CD4-positive, alpha-beta T cell treated with Interleukin-6 for 4 hours (primary cell): ENCODE measurements at regions not wholly inside any gene's neighbourhood (a gene's known extent, or its start where the extent isn't known, plus 50 kb on each side); places are given as distances from the start of the nearest gene placed in this dataset.

Experiments used
- DNase-seq: peaks from one replicate; pipeline ENCODE4 v3.0.0-alpha.2; 2020; ENCODE audit warnings: mixed read lengths

DNA sequence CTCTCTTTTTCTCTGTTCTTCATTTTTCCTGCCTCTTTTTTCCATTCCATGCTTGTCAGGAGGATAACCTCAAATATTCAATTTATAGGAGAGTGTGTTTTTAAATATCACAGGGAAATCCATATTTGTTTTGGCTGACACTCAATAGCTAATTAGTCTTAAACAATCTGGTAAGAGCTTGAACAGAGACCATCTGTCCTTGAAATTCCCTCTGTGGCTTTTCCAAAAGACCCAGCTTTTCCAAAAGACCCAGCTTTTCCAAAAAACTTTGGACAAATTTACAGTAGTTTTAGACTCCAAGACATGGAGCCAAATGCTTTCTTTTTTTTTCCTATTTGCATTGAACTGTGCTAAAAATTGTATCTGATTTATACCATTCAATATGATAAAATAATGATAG, 127.4 kb upstream of the FAM83B start:
- no peak for DNase-seq

- no peak for DNase-seq
These were observed 126.9 kb upstream of the FAM83B start for GRCh38 chr6:54719633-54720032.

DNA sequence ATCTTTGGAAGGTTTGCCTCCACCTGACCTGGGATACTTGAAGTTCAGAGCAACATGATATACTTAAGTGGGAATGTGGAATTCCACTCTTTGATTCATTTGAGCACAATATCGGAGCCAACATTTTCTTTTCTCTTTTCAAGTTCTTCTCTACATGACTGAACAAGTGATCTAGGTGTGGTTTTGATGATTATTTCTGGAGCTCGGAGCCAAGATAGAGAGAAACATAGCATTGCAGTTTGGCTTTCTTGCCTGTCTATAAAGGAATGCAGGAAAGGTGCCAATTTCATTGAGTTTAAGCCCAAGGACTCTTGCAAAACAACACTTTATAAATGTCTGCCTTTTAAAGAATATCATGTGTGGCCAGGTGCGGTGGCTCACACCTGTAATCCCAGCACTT, 124.2 kb upstream of the FAM83B start:
- DNase-seq, result no peak

DNA sequence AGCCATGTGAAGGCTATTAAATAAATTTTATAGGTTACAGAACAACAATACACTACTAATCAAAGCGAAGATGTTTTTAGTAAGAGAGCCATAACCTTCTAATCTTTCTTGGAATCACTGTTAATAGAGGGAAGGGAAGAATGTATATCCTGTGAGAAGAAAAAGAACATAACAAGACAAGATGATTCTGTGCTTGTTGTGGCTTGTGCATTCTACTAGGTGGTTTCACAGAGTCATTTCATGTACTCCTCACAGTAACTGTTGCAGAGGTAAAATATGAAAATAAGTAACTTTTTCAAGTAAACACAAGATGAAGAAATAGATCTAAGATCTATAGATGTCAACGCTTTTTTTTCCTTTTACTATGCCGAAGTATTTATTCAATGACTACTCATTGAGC, 116.9 kb upstream of the FAM83B start:
- no peak for DNase-seq

- no peak for DNase-seq
These were observed 115.6 kb upstream of the FAM83B start for GRCh38 chr6:54730767-54731630.

DNA sequence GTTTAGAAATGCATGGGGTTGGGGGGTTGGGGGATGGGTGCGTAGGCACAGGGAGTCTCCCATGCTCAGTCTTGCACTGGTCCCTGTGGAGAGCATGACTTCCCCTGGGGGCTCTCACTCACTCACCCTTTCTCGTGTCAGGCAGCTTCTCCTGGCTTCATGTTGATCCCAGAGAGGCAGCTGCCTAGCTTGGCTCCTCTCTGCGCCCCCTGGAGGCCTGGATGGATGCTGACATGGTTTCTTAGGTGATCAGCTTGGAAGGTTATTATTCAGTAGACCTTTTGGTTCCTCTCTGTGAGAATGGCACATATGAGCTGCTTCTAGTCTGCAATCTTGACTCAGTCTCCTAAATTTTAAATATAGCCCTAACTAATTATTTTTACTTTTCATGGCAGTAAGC, 109.3 kb upstream of the FAM83B start:
- no peak for DNase-seq

DNA sequence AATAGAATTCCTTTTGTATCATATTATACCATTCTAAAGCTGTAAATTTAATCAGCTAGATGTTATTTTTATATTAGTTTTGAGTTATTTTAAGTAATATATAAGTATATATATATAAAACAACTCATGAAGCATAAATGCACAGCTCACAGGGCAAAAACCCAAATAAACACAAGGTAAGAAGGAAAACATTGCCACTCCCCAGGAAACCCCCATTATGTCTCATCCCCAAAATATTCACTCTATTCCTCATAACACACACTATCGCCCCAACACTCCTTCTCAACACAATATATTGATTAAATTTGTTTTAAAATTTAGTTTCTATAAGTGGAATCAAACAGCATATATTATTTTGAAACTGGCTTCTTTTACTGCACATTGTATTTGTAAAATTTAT, 98.6 kb upstream of the FAM83B start:
- no peak for DNase-seq

- no peak for DNase-seq
These were observed 92.2 kb upstream of the FAM83B start for GRCh38 chr6:54754406-54754805.

DNA sequence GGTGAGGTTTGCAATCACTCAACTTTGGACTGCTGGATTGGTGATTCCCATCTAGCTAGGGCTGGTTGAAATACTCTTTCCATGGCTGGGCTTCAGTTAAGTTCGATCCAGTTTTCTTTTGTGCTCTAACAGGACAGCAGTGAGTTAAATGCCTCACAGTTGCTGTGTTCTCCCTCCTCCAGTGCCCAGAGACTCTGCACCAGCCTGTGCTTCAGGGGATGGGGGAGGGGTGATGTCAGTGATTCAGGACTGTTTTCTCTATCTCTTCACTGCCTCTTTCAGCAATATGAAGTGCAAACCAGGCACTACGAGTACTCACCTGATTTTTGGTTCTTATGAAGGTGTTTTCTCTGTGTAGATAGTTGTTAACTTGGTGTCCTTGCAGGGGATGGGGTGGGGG, 88.2 kb upstream of the FAM83B start:
- no peak for DNase-seq

GRCh38 chr6:54768494-54768893, 78.1 kb upstream of the FAM83B start:
- DNase-seq, result no peak

DNA sequence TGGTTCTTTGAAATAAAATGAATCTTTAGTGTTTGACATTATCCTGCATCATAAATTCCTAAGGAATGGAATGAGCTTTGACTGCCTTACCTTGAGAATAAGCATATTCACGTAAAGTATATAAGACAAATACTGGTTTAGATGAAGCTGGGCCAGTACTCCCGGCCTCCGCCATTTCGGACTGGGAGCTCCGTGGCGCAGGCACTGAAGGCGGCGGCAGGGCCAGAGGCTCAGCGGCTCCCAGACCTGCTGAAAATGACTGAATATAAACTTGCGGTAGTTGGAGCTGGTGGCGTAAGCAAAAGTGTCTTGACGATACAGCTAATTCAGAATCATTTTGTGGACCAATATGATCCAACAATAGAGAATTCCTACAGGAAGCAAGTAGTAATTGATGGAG, 76.2 kb upstream of the FAM83B start:
- DNase-seq, result no peak

DNA sequence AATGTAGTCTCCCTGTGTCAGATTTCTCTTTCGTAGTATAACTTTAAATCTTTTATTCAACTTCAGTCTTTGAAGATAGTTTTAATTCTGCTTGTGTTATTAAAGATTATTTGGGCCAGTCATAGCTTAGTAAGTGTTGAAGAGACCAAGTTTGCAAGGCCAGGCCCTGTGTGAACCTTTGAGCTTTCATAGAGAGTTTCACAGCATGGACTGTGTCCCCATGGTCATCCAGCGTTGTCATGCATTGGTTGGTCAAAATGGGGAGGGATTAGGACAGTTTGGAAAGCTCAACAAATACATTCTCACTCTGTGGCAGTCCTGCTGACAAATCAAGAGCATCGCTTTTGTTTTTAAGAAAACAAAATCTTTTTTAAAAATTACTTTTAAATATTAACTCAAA, 74.6 kb upstream of the FAM83B start:
- DNase-seq, result no peak

- no peak for DNase-seq
These were observed 74.0 kb upstream of the FAM83B start for GRCh38 chr6:54772610-54773009.

- DNase-seq, result no peak
These were observed 71.0 kb upstream of the FAM83B start for GRCh38 chr6:54775576-54775975.

- DNase-seq, result no peak
These were observed 69.7 kb upstream of the FAM83B start for GRCh38 chr6:54776891-54777290.

DNA sequence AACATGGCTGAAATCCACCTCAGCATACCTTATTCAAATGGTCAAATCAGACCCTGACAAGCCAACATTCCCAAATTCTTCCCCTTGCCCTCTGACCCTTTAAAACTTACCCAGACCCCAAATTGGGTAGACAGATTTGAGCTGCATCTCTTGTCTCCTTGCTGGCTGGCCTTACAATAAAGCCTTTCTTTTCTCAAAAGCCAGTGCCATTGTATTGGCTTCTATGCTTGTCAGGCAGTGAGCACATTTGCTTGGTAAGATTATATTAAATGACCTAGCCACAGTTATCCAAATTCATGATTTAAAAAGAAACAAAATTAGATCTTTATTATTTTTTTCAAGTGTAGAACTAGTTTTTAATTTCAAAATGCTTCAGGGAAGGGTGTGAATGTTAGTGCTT, 67.8 kb upstream of the FAM83B start:
- DNase-seq, result no peak

GRCh38 chr6:54784011-54784410, 62.6 kb upstream of the FAM83B start:
- DNase-seq, result no peak

GRCh38 chr6:54786154-54786553, 60.4 kb upstream of the FAM83B start:
- no peak for DNase-seq

DNA sequence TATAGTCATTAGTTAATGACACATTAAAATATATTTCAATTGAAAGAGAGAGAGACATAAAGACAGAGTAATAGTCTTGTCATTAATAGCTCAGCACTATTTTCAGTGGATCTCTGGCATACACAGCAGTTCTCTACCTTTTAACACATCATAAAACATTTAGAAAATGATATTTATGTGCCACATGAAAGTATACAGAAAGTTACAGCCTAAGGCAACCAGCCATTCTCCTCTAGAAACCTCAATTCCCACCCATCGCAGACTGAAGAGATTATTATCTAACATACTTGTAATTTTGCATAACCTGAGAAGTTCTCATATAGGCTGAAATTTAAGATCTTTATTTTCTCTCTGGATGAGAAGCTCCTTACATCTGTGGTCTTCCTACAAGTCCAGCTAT, 58.7 kb upstream of the FAM83B start:
- no peak for DNase-seq
